Stimulated activated naive CD8-positive, alpha-beta T cell treated with anti-CD3 and anti-CD28 coated beads, Interleukin-15, amount 100 ng/mL, for 72 hours (primary cell): ENCODE measurements at regions not wholly inside any gene's neighbourhood (a gene's known extent, or its start where the extent isn't known, plus 50 kb on each side); places are given as distances from the start of the nearest gene placed in this dataset.

ENCODE experiments used
- ATAC-seq: fragments of 150-1000 bp; cut with Tn5 transposase; 2 replicates; pipeline ENCODE4 v1.10.0; 2021; ENCODE audit warnings: mild to moderate bottlenecking, moderate library complexity
- DNase-seq, 2 donors: peaks; one replicate each; pipeline ENCODE4 v3.0.0; 2021 to 2022
- H3K27ac Mint-ChIP-seq, 2 donors: one replicate each; pipeline ENCODE4 v1.8.0; 2022; ENCODE audit warnings: mild to moderate bottlenecking in 2 of 2, mixed read lengths in 2 of 2, moderate library complexity in 2 of 2
- H3K27me3 Mint-ChIP-seq: one replicate; pipeline ENCODE4 v1.8.0; 2022; ENCODE audit warnings: mixed read lengths
- H3K4me1 Mint-ChIP-seq: one replicate; pipeline ENCODE4 v1.8.0; 2022; ENCODE audit warnings: mild to moderate bottlenecking, mixed read lengths
- H3K4me3 Mint-ChIP-seq, 2 donors: one replicate each; pipeline ENCODE4 v1.8.0; 2022; ENCODE audit warnings: mild to moderate bottlenecking in 2 of 2, mixed read lengths in 2 of 2, moderate library complexity in 1 of 2
- H3K9me3 Mint-ChIP-seq, 2 donors: one replicate each; pipeline ENCODE4 v1.8.0; 2022; ENCODE audit warnings: mixed read lengths in 2 of 2

DNA sequence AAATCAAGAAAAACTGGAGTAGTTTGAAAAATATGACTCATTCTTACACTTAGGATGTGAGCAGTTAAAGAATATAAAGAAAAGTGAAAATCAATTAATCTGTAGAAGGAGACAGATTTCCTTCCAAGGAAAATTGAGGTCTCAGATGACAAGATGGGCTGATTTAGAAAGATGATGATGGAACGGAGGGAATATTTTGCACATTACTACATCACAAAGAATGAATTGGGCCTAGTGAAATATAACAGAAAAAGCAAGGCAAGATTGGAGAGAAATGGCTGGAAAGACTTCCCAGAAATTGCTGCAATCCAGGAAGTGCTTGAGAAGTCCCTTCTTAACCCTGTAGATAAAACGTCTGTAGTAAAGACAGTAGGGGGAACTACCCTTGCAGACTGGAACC, 169.1 kb upstream of the SYT6 start:
- H3K9me3 Mint-ChIP-seq = no peaks in the 10 kb centered on the region
- no peaks in the 10 kb centered on the region for H3K4me1 Mint-ChIP-seq
- ATAC-seq = no peak
- no peak overlapping the region for H3K4me3 Mint-ChIP-seq
- H3K27ac Mint-ChIP-seq = no peak overlapping the region
- DNase-seq = no peak
- H3K27me3 Mint-ChIP-seq = no peaks in the 10 kb centered on the region

DNA sequence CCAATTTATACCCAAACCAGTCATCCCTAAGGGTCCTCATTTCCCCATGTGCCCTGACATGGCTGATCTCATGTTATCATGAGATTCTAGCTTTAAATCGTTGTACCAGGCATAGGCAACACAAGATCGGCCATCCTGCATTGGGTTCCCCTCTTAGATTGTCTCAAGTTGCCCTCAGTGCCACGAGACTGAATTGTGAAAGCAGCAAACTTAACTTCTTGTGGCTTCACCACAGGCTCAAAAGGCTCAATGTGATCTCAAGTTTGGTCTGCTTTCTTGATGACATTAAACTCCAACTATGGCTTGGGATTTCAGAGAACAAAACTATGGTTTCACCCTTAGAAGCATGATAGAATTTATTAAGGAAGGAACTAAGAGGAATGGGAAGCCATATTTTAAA, 168.5 kb upstream of the SYT6 start:
- no peak overlapping the region for H3K4me3 Mint-ChIP-seq
- no peak for DNase-seq
- no peaks in the 10 kb centered on the region for H3K27me3 Mint-ChIP-seq
- H3K9me3 Mint-ChIP-seq = no peaks in the 10 kb centered on the region
- ATAC-seq = no peak
- no peak overlapping the region for H3K27ac Mint-ChIP-seq
- H3K4me1 Mint-ChIP-seq = no peaks in the 10 kb centered on the region

DNA sequence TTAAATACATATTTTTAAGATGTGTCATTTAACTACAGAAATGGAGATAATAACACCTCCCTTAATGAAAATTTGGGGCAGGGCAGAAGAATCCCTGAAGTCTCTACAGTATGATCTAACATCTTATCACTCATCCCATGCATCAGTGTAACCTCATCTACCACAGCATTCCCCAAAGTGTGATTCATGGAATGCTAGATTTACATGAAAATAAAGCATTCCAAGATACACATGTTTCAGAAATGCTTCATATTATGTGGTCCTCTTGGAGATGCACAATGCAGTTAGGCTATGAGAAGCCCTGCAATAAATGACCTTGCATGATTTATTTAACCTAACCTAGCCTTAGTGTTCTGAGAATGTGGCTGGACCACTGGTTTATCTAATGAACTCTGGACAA, 166.9 kb upstream of the SYT6 start:
- H3K4me3 Mint-ChIP-seq = no peak overlapping the region
- DNase-seq = no peak
- H3K27me3 Mint-ChIP-seq = no peaks in the 10 kb centered on the region
- H3K4me1 Mint-ChIP-seq = no peaks in the 10 kb centered on the region
- no peak overlapping the region for H3K27ac Mint-ChIP-seq
- no peak for ATAC-seq
- no peaks in the 10 kb centered on the region for H3K9me3 Mint-ChIP-seq

DNA sequence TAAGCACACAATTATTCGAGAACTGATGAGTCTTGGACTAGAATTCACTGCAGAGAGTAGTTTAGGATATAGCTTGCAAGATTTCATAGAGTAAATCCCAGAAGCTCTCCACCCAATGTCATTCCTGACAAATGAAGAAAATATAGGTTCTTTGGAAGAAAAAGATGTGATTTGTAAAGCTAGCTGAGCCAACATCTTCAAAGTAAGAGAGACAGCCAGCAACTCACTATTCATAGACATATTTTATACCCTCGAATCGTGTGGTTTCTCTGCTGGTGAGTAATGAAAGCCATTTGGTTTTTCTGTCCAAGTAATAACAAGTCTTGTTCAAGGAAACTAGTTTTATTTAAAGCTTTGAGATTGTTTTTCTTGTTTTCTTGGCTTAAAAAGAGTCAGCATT, 165.7 kb upstream of the SYT6 start:
- Mint-ChIP-seq H3K27ac (no peak overlapping the region), H3K9me3 (peaks cover 0 to under 1% of the 10 kb centered on the region in 2 donors), H3K27me3 (no peaks in the 10 kb centered on the region), H3K4me1 (no peaks in the 10 kb centered on the region), H3K4me3 (no peak overlapping the region)
- no peak for ATAC-seq
- DNase-seq = no peak

DNA sequence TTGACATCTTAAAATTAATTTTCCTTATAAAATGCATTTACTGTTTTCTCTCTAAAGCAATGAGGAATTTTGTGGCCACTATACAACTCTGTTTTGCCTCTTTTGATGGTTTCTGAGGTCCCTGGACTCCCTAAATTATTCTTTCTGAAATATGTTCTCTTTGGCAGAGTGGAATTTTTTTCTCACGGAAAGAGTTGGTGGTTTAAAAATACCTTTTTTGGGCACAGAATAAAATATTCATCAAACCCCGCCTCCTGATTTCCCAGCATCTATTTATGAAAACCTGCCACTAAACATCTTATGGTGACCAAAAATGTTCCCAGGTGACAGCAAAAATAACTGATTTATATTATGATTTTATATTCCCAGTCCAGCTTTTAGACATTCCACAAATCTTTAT, 165.3 kb upstream of the SYT6 start:
- Mint-ChIP-seq H3K4me1 (no peaks in the 10 kb centered on the region), H3K4me3 (no peak overlapping the region), H3K27me3 (no peaks in the 10 kb centered on the region), H3K27ac (no peak overlapping the region), H3K9me3 (peaks cover 0 to 5% of the 10 kb centered on the region in 2 donors)
- ATAC-seq (no peak), DNase-seq (no peak)

DNA sequence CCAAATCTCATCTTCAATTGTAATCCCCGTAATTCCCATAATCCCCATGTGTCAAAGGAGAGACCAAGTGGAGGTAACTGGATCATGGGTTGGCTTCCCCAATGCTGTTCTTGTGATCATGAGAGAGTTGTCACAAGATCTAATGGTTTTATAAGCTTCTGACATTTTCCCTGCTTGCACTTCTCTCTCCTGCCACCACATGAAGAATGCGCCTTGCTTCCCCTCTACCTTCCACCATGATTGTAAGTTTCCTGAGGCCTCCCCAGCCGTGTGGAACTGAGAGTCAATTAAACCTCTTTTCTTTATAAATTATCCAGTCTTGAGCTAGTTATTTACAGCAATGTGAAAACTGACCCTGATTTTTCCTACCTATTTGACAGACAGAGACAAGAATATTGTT, 162.5 kb upstream of the SYT6 start:
- Mint-ChIP-seq H3K27ac (no peak overlapping the region), H3K4me1 (no peaks in the 10 kb centered on the region), H3K27me3 (no peaks in the 10 kb centered on the region), H3K4me3 (no peak overlapping the region), H3K9me3 (peaks cover 5 to 8% of the 10 kb centered on the region in 2 donors)
- no peak for DNase-seq
- no peak for ATAC-seq

DNA sequence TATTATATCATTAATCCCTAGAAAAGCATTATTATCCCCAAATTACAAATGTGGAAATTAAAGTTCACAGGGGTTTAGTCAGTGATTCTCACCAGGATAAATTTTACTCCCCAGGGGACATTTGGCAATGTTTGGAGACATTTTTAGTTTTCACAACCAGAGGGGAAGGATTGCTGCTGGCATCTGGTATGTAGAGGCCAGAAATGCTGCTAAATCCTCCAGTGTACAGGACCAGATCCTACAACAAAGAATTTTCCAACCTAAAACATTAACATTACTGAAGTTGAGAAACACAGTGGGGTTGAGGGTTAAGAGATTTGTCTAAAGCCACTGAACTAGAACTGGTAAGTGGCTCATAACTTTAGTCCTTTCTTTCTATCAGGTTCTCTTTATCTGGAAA, 162.0 kb upstream of the SYT6 start:
- peaks cover 5 to 8% of the 10 kb centered on the region in 2 donors for H3K9me3 Mint-ChIP-seq
- H3K4me3 Mint-ChIP-seq = no peak overlapping the region
- H3K27ac Mint-ChIP-seq = no peak overlapping the region
- no peaks in the 10 kb centered on the region for H3K4me1 Mint-ChIP-seq
- ATAC-seq = no peak
- DNase-seq = no peak
- no peaks in the 10 kb centered on the region for H3K27me3 Mint-ChIP-seq

DNA sequence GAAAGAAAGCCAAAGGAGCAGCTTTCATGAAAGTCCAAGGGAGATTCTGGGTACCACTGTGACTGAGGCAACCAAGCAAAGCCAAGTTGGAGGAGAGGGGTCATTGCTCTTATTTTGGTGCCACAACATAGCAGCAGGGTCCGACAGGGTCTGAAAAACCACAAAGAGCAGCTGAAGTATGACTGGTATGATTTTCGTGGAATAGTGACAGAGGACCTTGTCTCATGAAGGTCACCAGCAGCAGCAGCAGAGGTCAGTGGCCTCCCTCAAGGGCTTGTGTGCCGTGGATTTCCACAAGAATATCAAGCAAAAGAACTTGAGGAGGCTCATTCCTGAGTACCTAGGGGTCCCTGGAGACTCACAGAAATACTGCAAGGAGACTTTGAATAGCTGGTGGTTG, 160.9 kb upstream of the SYT6 start:
- no peak for DNase-seq
- no peak overlapping the region for H3K4me3 Mint-ChIP-seq
- no peaks in the 10 kb centered on the region for H3K4me1 Mint-ChIP-seq
- H3K27me3 Mint-ChIP-seq = no peaks in the 10 kb centered on the region
- H3K27ac Mint-ChIP-seq = peak overlapping the region in 1 of 2 donors; percentile 80
- peaks cover 5 to 8% of the 10 kb centered on the region in 2 donors for H3K9me3 Mint-ChIP-seq
- ATAC-seq = no peak

DNA sequence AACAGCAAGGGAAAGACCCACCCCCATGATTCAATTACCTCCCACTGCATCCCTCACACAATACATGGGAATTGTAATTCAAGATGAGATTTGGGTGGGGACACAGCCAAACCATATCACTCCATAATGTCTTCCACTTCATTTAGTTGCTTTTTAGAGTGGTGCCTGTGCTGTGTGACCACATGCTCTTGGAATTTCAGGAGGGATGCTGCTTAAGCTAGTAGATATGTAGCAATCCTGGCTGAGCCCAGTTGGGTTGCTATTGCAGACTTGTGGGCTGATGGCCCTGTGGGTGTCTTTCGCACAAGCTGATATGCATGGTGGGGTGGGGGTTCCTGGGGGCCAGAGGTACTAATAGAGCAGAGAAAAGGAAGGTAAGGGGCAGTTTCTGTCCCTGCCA, 160.4 kb upstream of the SYT6 start:
- Mint-ChIP-seq H3K4me1 (no peaks in the 10 kb centered on the region), H3K9me3 (peaks cover 5 to 8% of the 10 kb centered on the region in 2 donors), H3K27ac (peak overlapping the region in 1 of 2 donors; percentile 80), H3K27me3 (no peaks in the 10 kb centered on the region), H3K4me3 (no peak overlapping the region)
- DNase-seq (no peak), ATAC-seq (no peak)

DNA sequence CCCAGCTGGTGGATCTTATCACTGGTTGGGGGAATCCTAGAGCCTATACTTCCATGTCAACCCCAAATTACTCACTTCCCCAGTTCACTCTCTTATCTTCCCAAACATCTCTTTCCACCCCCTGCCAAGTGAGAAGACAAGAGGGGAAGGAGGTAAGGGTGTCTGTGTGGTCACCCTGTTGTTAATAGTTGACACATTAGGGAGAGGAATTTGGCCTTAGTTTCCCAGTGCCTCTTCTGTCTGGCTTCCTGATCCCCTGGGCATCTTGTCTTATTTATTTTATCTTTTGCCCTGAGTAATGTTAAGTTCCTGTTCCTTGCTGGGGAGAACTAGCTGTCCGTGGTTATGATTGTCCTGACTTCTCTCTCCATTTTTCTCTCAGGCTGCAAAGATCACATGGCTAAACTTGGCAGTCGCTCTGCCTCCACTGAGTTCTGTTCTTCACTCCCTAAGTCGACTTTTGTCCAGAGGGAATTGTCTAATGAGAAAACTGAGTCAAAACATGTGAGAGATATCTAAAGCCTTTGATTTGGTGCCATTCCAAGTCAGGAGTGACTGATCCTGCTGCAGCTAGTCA, 157.1 kb upstream of the SYT6 start:
- Mint-ChIP-seq H3K9me3 (peaks cover 5 to 8% of the 10 kb centered on the region in 2 donors), H3K27ac (no peak overlapping the region), H3K4me1 (no peaks in the 10 kb centered on the region), H3K27me3 (no peaks in the 10 kb centered on the region), H3K4me3 (no peak overlapping the region)
- ATAC-seq (no peak), DNase-seq (no peak)

DNA sequence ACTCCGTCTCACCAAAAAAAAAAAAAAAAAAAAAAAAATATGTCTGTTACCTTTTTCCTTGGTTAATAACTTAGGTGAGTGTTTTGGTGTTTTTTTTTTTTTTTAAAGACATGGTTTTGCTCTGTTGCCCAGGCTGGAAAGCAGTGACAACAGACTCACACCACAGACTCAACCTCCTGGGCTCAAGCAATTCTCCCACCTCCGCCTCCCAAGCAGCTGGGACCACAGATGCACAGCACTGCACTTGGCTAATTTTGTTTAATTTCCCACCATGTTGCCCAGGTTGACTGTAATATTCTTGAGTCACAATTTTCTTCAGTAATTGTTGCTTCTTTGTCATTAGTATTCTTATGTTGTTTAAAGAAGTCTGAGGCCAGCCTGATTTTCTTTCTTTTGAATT, 149.2 kb upstream of the SYT6 start:
- peaks cover 0 to 7% of the 10 kb centered on the region in 2 donors for H3K9me3 Mint-ChIP-seq
- H3K4me1 Mint-ChIP-seq = peaks cover 6% of the 10 kb centered on the region
- no peaks in the 10 kb centered on the region for H3K27me3 Mint-ChIP-seq
- no peak overlapping the region for H3K27ac Mint-ChIP-seq
- DNase-seq = no peak
- no peak for ATAC-seq
- H3K4me3 Mint-ChIP-seq = no peak overlapping the region

DNA sequence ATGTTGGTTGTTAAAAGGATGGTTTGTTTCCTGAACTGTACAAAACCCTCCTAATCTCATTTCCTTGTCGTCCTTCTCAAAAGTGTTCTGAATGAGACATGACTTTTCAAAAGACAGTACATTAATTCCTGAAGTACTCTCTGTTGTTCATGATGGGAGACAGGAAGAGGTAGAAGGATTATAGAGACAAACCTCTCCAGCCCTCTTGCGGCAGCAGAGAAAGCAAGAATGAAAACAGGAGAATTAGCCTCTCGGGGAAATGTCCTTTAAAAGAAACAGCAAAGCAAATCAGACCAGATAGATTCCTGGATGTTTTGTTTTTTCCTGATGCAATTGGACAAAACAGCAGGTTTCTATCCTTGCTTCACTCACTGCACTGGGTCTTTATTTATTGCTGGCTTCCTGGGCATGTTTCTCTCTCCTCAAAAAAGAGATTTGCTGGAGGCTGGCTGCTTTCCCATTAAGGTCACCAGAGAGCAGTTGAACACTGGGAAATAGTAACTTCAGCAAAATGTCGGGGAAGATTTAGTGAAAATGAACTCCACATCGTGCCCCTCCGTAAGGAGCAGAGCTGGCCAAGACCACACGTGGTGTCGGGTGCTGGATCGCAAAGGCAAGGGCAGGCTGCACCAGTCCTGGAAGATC, 145.8 kb upstream of the SYT6 start:
- Mint-ChIP-seq H3K27ac (peak overlapping the region in 1 of 2 donors; percentile 67), H3K9me3 (no peaks in the 10 kb centered on the region), H3K4me1 (peaks cover 6% of the 10 kb centered on the region), H3K4me3 (no peak overlapping the region), H3K27me3 (no peaks in the 10 kb centered on the region)
- ATAC-seq (no peak), DNase-seq (no peak)

DNA sequence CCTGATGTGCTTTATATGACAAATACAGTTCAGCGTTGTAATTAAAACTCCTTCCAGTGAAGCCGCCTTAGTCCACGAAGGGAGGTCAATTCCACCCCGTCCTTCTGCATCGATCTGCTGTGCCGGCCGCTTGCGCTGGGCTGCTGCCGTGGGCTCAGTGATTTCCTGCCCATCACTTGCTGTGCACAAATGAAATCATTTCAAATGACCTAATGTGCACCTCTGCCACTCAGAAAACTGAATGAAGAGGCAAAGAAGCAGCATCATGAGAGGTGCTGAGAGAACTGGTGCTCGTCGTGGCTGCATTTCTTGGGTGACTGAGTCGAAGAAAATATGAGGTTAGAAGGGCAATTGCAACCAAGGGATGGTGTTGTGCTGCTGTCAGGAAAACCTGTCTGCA, 144.3 kb upstream of the SYT6 start:
- Mint-ChIP-seq H3K9me3 (no peaks in the 10 kb centered on the region), H3K27me3 (no peaks in the 10 kb centered on the region), H3K4me3 (no peak overlapping the region), H3K4me1 (peaks cover 6% of the 10 kb centered on the region), H3K27ac (no peak overlapping the region)
- DNase-seq = no peak
- ATAC-seq = no peak

DNA sequence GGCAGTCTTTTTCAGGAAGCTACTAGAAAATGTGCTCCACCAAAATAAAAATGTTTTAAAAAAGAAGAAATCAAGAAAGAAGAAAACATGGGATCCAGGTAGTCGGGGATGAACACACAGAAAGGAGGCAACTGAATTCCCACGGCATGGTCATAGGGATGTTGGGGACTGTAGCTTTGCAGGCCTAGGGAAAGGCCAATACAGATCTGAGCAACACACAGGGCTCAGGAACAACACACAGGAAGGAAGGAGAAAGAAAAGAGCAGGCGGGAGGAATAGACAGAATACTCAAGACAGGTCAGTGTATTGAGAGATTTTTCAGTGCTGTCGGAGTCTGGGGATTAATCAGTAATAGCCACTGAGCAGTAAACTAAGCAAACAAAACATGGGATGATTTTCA, 142.7 kb upstream of the SYT6 start:
- no peak for ATAC-seq
- Mint-ChIP-seq H3K9me3 (no peaks in the 10 kb centered on the region), H3K27me3 (no peaks in the 10 kb centered on the region), H3K27ac (no peak overlapping the region), H3K4me1 (peaks cover 2% of the 10 kb centered on the region), H3K4me3 (no peak overlapping the region)
- no peak for DNase-seq

DNA sequence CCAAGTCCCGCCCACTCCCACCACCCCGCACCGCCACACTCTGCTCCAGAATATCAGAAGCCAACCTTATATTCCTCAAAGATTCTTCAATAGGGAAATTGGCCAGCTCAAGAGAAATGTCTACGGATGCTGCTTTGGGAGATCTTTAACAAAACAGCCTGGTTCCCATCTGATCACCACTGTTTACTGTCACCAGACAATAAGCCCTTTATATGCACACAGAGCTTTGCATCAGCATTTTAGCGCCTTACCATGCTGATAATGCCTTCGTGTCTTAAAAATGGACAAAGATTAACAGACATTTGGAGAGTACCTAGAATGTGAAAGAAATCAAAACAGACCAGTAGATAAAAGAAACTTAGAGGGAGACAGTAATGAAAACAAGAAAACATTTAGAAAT, 141.7 kb upstream of the SYT6 start:
- no peak overlapping the region for H3K27ac Mint-ChIP-seq
- no peaks in the 10 kb centered on the region for H3K9me3 Mint-ChIP-seq
- H3K27me3 Mint-ChIP-seq = no peaks in the 10 kb centered on the region
- no peak for DNase-seq
- ATAC-seq = no peak
- H3K4me1 Mint-ChIP-seq = no peaks in the 10 kb centered on the region
- no peak overlapping the region for H3K4me3 Mint-ChIP-seq

DNA sequence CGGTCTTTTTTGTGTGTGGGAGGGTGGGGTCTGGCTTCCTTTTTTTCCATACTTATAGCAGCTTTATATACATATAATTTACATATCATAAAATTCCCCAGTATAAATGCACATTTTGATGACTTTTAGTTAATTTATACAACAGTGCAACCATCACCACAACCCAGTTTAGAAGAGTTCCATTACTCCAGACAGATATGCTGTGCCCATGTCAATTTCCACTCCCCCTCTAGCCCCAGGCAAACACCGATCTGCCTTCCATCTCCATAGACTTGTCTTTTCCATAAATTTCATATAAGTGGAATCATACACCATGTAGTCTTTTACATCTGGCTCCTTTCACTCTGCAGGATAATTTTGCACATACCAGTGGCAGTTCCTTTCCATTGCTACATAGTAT, 139.2 kb upstream of the SYT6 start:
- Mint-ChIP-seq H3K9me3 (no peaks in the 10 kb centered on the region), H3K4me3 (no peak overlapping the region), H3K27ac (no peak overlapping the region), H3K27me3 (no peaks in the 10 kb centered on the region), H3K4me1 (no peaks in the 10 kb centered on the region)
- DNase-seq (no peak), ATAC-seq (no peak)

DNA sequence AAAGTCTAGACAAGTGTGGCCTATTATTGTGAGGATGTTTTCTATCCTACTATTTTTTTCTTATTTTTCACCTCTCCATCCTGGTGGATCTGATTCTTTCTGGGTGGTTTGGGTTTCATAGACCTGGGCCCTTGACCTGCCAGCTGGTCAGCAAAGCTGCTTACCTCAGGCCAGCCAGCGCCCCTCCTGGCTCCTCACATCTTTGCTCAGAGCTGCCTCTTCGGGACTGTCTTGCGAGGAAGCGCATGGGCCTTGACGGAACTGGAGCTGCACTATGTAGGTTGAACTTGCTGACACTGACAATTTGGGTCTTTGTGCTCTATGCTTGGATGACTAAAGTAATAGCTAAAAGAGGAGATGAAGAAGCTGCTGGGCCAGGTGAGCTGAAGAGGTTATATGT, 138.5 kb upstream of the SYT6 start:
- Mint-ChIP-seq H3K27ac (no peak overlapping the region), H3K4me1 (no peaks in the 10 kb centered on the region), H3K27me3 (no peaks in the 10 kb centered on the region), H3K4me3 (no peak overlapping the region), H3K9me3 (no peaks in the 10 kb centered on the region)
- ATAC-seq (no peak), DNase-seq (no peak)
